GM12878 (cell line): ENCODE measurements at regions not wholly inside any gene's neighbourhood (a gene's known extent, or its start where the extent isn't known, plus 50 kb on each side); places are given as distances from the start of the nearest gene placed in this dataset.

Experiments used
- ATAC-seq: fragments of 200-7000 bp; cut with Tn5 transposase; 3 replicates; pipeline ENCODE4 v1.9.1; 2020; ENCODE audit warnings: mild to moderate bottlenecking, moderate library complexity
- BruUV-seq: library from RNA; stranded (reverse); fragments of 400-500 nt; replicated peaks from 2 replicates; lab custom pipeline; 2021; lab: Mats Ljungman, UMichigan
- CTCF ChIA-PET: fragments of 300-600 bp; sonication (Branson Sonifier 250); formaldehyde crosslinking; extraction: SDS; loops from one replicate; lab custom pipeline; 2021; ENCODE audit warnings: inconsistent platforms; lab: Yijun Ruan, JAX
- POLR2A ChIA-PET: fragments of 350-600 bp; formaldehyde crosslinking; extraction: SDS; loops from one replicate; lab custom pipeline; 2021; ENCODE audit warnings: inconsistent platforms; lab: Charles Lee
- RAD21 ChIA-PET: fragments of 300-600 bp; sonication (Branson Sonifier 250); formaldehyde crosslinking; loops from one replicate; lab custom pipeline; 2023; ENCODE audit warnings: antibody characterized with exemption; ENCODE audit not compliant: unreplicated experiment; lab: Charles Lee
- SMC1A ChIA-PET: fragments of 300-600 bp; sonication (Branson Sonifier 250); formaldehyde crosslinking; loops from one replicate; lab custom pipeline; 2023; ENCODE audit not compliant: unreplicated experiment, uncharacterized antibody; lab: Charles Lee
- DNase-seq: peaks from one replicate; pipeline ENCODE4 v3.0.0-alpha.2; 2011; ENCODE audit warnings: low read depth, low spot score
- FAIRE-seq: peaks from 3 replicates; lab custom pipeline; 2011; peaks lifted over from hg19 to GRCh38; lab: Jason Lieb, UNC
- H2AFZ ChIP-seq: 2 replicates; pipeline ENCODE4 v1.6.0; 2011; ENCODE audit warnings: low read depth, low read length, control low read depth; ENCODE audit not compliant: control insufficient read depth
- H3K27ac ChIP-seq: 2 replicates; pipeline ENCODE4 v1.5.1; 2011; ENCODE audit warnings: control low read depth; ENCODE audit not compliant: control insufficient read depth, insufficient read depth
- H3K27me3 ChIP-seq, 2 experiments: replicated peaks in 1 of 2; 2 replicates each; pipeline versions ENCODE4 v1.6.0 to v1.6.1; 2011; ENCODE audit warnings: low read length in 1 of 2; ENCODE audit not compliant: control insufficient read depth in 2 of 2, insufficient read depth in 2 of 2
- H3K36me3 ChIP-seq, 2 experiments: 2 replicates each; pipeline ENCODE4 v1.5.1; 2011; ENCODE audit warnings: low read length in 1 of 2; ENCODE audit not compliant: control insufficient read depth in 2 of 2, insufficient read depth in 2 of 2
- H3K4me1 ChIP-seq: 2 replicates; pipeline ENCODE4 v1.6.1; 2011; ENCODE audit warnings: mild to moderate bottlenecking, low read length, moderate library complexity, mixed read lengths; ENCODE audit not compliant: control insufficient read depth, insufficient read depth
- H3K4me2 ChIP-seq: 2 replicates; pipeline ENCODE4 v1.6.0; 2011; ENCODE audit warnings: control low read depth; ENCODE audit not compliant: control insufficient read depth, insufficient read depth
- H3K4me3 ChIP-seq: fragments of 200-600 bp; sonication (generic); 2 replicates; pipeline ENCODE4 v1.5.1; 2016
- H3K79me2 ChIP-seq: 2 replicates; pipeline ENCODE4 v1.6.0; 2011; ENCODE audit warnings: low read length; ENCODE audit not compliant: control insufficient read depth, insufficient read depth
- H3K9ac ChIP-seq: 2 replicates; pipeline ENCODE4 v1.8.0; 2011; ENCODE audit warnings: low read length, control low read depth, mixed read lengths; ENCODE audit not compliant: control insufficient read depth, insufficient read depth
- H3K9me3 ChIP-seq: replicated peaks from 3 replicates; pipeline ENCODE4 v1.5.1; 2011; ENCODE audit warnings: mild to moderate bottlenecking, low read length; ENCODE audit not compliant: control insufficient read depth, insufficient read depth
- H4K20me1 ChIP-seq: 2 replicates; pipeline ENCODE4 v1.6.0; 2011; ENCODE audit not compliant: control insufficient read depth, insufficient read depth
- BACH1 ChIP-seq: fragments of 450-650 bp; IDR thresholded peaks from 2 replicates; pipeline ENCODE4 v1.6.1; 2017; ENCODE audit warnings: mild to moderate bottlenecking, borderline replicate concordance
- BMI1 ChIP-seq: fragments of 450-650 bp; IDR thresholded peaks from 2 replicates; pipeline ENCODE4 v1.6.1; 2016; ENCODE audit warnings: mild to moderate bottlenecking, moderate library complexity, borderline replicate concordance
- ELK1 ChIP-seq: IDR thresholded peaks from 2 replicates; pipeline ENCODE4 v1.6.1; 2012; ENCODE audit warnings: low read depth, low read length, improper control_type of control experiment
- FOXK2 ChIP-seq: fragments of 450-650 bp; IDR thresholded peaks from 2 replicates; pipeline ENCODE4 v1.6.1; 2017; ENCODE audit warnings: mild to moderate bottlenecking, moderate library complexity
- IKZF1 ChIP-seq: fragments of 450-650 bp; conservative IDR thresholded peaks from 2 replicates; pipeline ENCODE4 v1.6.1; 2017; ENCODE audit warnings: antibody characterized with exemption, mild to moderate bottlenecking
- POLR2AphosphoS5 ChIP-seq: IDR thresholded peaks from 2 replicates; pipeline ENCODE4 v1.6.1; 2011; ENCODE audit warnings: mild to moderate bottlenecking, low read length, inconsistent platforms
- RELA ChIP-seq: fragments of 450-650 bp; IDR thresholded peaks from 2 replicates; pipeline ENCODE4 v1.8.0; 2014; ENCODE audit warnings: borderline replicate concordance; ENCODE audit not compliant: partially characterized antibody
- RUNX3 ChIP-seq: IDR thresholded peaks from 2 replicates; pipeline ENCODE4 v1.6.1; 2012; ENCODE audit warnings: low read length, inconsistent platforms
- SMAD1 ChIP-seq: fragments of 450-650 bp; IDR thresholded peaks from 2 replicates; pipeline ENCODE4 v1.6.1; 2018; ENCODE audit warnings: mild to moderate bottlenecking, low read depth; ENCODE audit not compliant: partially characterized antibody
- SPI1 ChIP-seq: IDR thresholded peaks from 2 replicates; pipeline ENCODE4 v1.6.1; 2011; ENCODE audit warnings: low read depth, mild to moderate bottlenecking, low read length, moderate library complexity, borderline replicate concordance; ENCODE audit not compliant: insufficient read depth
- SREBF2 ChIP-seq: IDR thresholded peaks from 2 replicates; pipeline ENCODE4 v1.6.1; 2012; ENCODE audit warnings: mild to moderate bottlenecking, low read length
- ZNF384 ChIP-seq: IDR thresholded peaks from 2 replicates; pipeline ENCODE4 v1.6.1; 2012; ENCODE audit warnings: low read depth, mild to moderate bottlenecking, low read length, improper control_type of control experiment, borderline replicate concordance
- in situ Hi-C: fragments of 300-500 bp; cut with MboI; formaldehyde crosslinking; loops from 9 replicates; pipeline ENCODE4 v1.14.3; 2018; ENCODE audit warnings: mixed read lengths
- intact Hi-C: fragments of 100-400 bp; cut with micrococcal nuclease; formaldehyde crosslinking; loops from one replicate; pipeline ENCODE4 v1.14.2; 2022; ENCODE audit not compliant: unreplicated experiment

GRCh38 chr3:30277494-30277893, 328.9 kb upstream of the TGFBR2 start:
- intact Hi-C loops: no loop called here
- ChIA-PET SMC1A (interaction anchor here (1.1 to 1.2 kb wide), 2 partner anchors 9 to 416 kb away, joined by 3 to 4 read pairs; no protein-coding TSS in a partner anchor), RAD21 (no interaction called here), CTCF (no interaction called here), POLR2A (no interaction called here)
- FAIRE-seq (no peak), ATAC-seq (no peak), DNase-seq (no peak)
- no peaks in the 10 kb centered on the region; the same call in 2 of the 3 replicates for H3K9me3 ChIP-seq
- H3K4me1 ChIP-seq: no peaks in the 10 kb centered on the region
- H3K79me2 ChIP-seq: no peaks in the 10 kb centered on the region
- no peak overlapping the region for H3K27ac ChIP-seq
- H3K4me2 ChIP-seq: no peak overlapping the region
- H3K4me3 ChIP-seq: no peak overlapping the region
- H3K9ac ChIP-seq: no peak overlapping the region
- TF ChIP-seq SPI1: no peak
- TF ChIP-seq ZNF384: no peak
- no peak for TF ChIP-seq POLR2AphosphoS5
- TF ChIP-seq SREBF2: no peak
- TF ChIP-seq FOXK2: no peak
- TF ChIP-seq BACH1: no peak
- no peak for TF ChIP-seq IKZF1
- no peak for TF ChIP-seq BMI1
- TF ChIP-seq SMAD1: no peak
- TF ChIP-seq RUNX3: no peak
- TF ChIP-seq ELK1: no peak
- TF ChIP-seq RELA: no peak
- in situ Hi-C loops: no loop called here
- H3K27me3 ChIP-seq: no peaks in the 10 kb centered on the region
- H2AFZ ChIP-seq: no peak overlapping the region
- H3K36me3 ChIP-seq: no peaks in the 10 kb centered on the region
- no TSS peak for BruUV-seq
- H4K20me1 ChIP-seq: no peaks in the 10 kb centered on the region
